K562 (cell line): ENCODE measurements at regions not wholly inside any gene's neighbourhood (a gene's known extent, or its start where the extent isn't known, plus 50 kb on each side); places are given as distances from the start of the nearest gene placed in this dataset.

Source experiments
- CEBPB ChIP-seq: fragments of 450-650 bp; IDR thresholded peaks from 2 replicates; pipeline ENCODE4 v1.6.1; 2016; ENCODE audit warnings: missing genetic modification characterization, missing compliant biosample characterization
- CREB1 ChIP-seq, 2 experiments: sonication (generic) in 1 of 2; formaldehyde crosslinking in 1 of 2; IDR thresholded peaks; 2 replicates each; pipeline versions ENCODE4 v1.6.1 to v1.8.0; 2012 to 2022; ENCODE audit warnings: inconsistent platforms in 1 of 2, mild to moderate bottlenecking in 1 of 2, missing genetic modification reagents in 1 of 2, moderate library complexity in 1 of 2
- CREB3 ChIP-seq: fragments of 450-650 bp; conservative IDR thresholded peaks from 2 replicates; pipeline ENCODE4 v1.6.1; 2016; ENCODE audit warnings: missing genetic modification characterization, low read depth, mild to moderate bottlenecking, missing compliant biosample characterization, moderate library complexity
- E2F3 ChIP-seq: fragments of 250-450 bp; sonication (Bioruptor Pico); IDR thresholded peaks from 2 replicates; pipeline ENCODE4 v1.4.0; 2020; ENCODE audit warnings: mild to moderate bottlenecking
- MNT ChIP-seq, 2 experiments: fragments of 450-650 bp; conservative IDR thresholded peaks; 2 replicates each; pipeline ENCODE4 v1.6.1; 2017; ENCODE audit warnings: mild to moderate bottlenecking in 2 of 2, moderate library complexity in 2 of 2
- NR2C1 ChIP-seq, 2 experiments: fragments of 450-650 bp; IDR thresholded peaks; 2 replicates each; pipeline ENCODE4 v1.6.1; 2017; ENCODE audit warnings: mild to moderate bottlenecking in 2 of 2, antibody characterized with exemption in 1 of 2, inconsistent platforms in 1 of 2, missing compliant biosample characterization in 1 of 2, missing genetic modification characterization in 1 of 2
- OTX1 ChIP-seq: fragments of 450-650 bp; formaldehyde crosslinking; IDR thresholded peaks from 2 replicates; pipeline ENCODE4 v1.4.0; 2022; ENCODE audit warnings: mild to moderate bottlenecking
- SRSF9 ChIP-seq: fragments of 200-400 bp; formaldehyde crosslinking; IDR thresholded peaks from 2 replicates; pipeline ENCODE4 v1.6.1; 2017; ENCODE audit warnings: low read depth, low read length, borderline replicate concordance
- ZBTB7A ChIP-seq: IDR thresholded peaks from 2 replicates; pipeline ENCODE4 v1.6.1; 2011; ENCODE audit warnings: low read depth, mild to moderate bottlenecking, low read length, moderate library complexity, borderline replicate concordance; ENCODE audit not compliant: control insufficient read depth
- TF ChIP-seq, protein P1 (sequence below): fragments of 450-650 bp; IDR thresholded peaks from 2 replicates; pipeline ENCODE4 v1.6.1; 2018; ENCODE audit not compliant: partially characterized antibody
- TF ChIP-seq, protein P2 (sequence below): fragments of 250-450 bp; sonication (Bioruptor Pico); IDR thresholded peaks from 2 replicates; pipeline ENCODE4 v1.9.0; 2021; ENCODE audit warnings: mild to moderate bottlenecking, inconsistent platforms
- TF ChIP-seq, protein P3 (sequence below): fragments of 250-450 bp; sonication (Bioruptor Pico); IDR thresholded peaks from 2 replicates; pipeline ENCODE4 v1.4.0; 2020; ENCODE audit warnings: mild to moderate bottlenecking

DNA sequence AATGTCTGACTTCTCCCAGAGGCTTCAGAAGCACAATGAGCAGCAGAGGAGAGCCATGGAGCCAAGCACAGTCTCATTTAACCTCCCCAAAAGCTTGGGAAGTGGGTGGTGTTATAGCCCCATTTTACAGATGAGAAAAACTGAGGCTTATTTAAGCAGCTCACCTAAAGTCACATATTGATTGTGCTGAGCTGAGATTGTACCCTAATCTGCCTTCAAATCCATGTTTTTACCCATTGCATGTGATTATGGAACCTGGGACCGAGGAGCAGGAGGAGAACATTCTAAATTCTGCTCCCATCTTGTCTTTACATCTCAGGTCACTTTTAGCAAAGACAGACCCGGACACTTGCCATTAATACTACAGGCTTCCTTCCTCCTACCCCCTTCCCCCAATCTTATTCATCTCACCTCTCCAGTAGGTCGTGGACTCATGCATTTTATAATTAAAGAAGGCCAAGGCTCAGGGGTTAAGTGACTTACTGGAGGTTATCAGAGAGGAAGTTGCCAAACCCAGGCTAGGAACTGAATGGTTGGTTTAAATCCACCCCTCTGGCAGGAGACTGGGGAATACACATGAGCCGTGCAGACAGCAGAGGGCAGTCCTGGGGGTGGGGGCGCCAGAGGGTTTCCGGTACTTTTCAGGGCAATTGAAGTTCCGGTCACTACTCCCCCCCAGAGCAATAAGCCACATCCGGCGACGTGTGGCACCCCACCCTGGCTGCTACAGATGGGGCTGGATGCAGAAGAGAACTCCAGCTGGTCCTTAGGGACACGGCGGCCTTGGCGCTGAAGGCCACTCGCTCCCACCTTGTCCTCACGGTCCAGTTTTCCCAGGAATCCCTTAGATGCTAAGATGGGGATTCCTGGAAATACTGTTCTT is 51.0 kb upstream of the IL17B start (continued):
- TF ChIP-seq CREB3 (tag) (no peak), E2F3 (CRISPR knock-in tag) (no peak), CEBPB (peak; percentile 46), SRSF9 (no peak), MNT (conservative IDR thresholded peaks at IDR 0.05) (peak in 1 of 2 experiments; percentile 60; a peak in 2 of 4 replicates), ZBTB7A (peak; percentile 79; the same call in 1 of the 2 replicates), NR2C1 (IDR thresholded peaks at IDR 0.05) (peak; percentile 36; the same call in 1 of the 2 replicates), NR2C1 (tag; IDR thresholded peaks at IDR 0.05) (no peak; the same call in 1 of the 2 replicates), OTX1 (CRISPR knock-in tag) (no peak), CREB1 (IDR thresholded peaks at IDR 0.05) (peak; percentile 56), CREB1 (CRISPR knock-in tag; IDR thresholded peaks at IDR 0.05) (no peak; the same call in 1 of the 2 replicates)
- TF ChIP-seq, protein P1, sequence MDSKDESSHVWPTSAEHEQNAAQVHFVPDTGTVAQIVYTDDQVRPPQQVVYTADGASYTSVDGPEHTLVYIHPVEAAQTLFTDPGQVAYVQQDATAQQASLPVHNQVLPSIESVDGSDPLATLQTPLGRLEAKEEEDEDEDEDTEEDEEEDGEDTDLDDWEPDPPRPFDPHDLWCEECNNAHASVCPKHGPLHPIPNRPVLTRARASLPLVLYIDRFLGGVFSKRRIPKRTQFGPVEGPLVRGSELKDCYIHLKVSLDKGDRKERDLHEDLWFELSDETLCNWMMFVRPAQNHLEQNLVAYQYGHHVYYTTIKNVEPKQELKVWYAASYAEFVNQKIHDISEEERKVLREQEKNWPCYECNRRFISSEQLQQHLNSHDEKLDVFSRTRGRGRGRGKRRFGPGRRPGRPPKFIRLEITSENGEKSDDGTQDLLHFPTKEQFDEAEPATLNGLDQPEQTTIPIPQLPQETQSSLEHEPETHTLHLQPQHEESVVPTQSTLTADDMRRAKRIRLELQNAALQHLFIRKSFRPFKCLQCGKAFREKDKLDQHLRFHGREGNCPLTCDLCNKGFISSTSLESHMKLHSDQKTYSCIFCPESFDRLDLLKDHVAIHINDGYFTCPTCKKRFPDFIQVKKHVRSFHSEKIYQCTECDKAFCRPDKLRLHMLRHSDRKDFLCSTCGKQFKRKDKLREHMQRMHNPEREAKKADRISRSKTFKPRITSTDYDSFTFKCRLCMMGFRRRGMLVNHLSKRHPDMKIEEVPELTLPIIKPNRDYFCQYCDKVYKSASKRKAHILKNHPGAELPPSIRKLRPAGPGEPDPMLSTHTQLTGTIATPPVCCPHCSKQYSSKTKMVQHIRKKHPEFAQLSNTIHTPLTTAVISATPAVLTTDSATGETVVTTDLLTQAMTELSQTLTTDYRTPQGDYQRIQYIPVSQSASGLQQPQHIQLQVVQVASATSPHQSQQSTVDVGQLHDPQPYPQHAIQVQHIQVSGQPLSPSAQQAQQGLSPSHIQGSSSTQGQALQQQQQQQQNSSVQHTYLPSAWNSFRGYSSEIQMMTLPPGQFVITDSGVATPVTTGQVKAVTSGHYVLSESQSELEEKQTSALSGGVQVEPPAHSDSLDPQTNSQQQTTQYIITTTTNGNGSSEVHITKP, result peak; percentile 32
- TF ChIP-seq, protein P2, sequence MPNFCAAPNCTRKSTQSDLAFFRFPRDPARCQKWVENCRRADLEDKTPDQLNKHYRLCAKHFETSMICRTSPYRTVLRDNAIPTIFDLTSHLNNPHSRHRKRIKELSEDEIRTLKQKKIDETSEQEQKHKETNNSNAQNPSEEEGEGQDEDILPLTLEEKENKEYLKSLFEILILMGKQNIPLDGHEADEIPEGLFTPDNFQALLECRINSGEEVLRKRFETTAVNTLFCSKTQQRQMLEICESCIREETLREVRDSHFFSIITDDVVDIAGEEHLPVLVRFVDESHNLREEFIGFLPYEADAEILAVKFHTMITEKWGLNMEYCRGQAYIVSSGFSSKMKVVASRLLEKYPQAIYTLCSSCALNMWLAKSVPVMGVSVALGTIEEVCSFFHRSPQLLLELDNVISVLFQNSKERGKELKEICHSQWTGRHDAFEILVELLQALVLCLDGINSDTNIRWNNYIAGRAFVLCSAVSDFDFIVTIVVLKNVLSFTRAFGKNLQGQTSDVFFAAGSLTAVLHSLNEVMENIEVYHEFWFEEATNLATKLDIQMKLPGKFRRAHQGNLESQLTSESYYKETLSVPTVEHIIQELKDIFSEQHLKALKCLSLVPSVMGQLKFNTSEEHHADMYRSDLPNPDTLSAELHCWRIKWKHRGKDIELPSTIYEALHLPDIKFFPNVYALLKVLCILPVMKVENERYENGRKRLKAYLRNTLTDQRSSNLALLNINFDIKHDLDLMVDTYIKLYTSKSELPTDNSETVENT (CRISPR knock-in tag), result no peak
- TF ChIP-seq, protein P3, sequence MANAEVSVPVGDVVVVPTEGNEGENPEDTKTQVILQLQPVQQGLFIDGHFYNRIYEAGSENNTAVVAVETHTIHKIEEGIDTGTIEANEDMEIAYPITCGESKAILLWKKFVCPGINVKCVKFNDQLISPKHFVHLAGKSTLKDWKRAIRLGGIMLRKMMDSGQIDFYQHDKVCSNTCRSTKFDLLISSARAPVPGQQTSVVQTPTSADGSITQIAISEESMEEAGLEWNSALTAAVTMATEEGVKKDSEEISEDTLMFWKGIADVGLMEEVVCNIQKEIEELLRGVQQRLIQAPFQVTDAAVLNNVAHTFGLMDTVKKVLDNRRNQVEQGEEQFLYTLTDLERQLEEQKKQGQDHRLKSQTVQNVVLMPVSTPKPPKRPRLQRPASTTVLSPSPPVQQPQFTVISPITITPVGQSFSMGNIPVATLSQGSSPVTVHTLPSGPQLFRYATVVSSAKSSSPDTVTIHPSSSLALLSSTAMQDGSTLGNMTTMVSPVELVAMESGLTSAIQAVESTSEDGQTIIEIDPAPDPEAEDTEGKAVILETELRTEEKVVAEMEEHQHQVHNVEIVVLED (CRISPR knock-in tag), result no peak
